GM18511 (cell line): ENCODE measurements at regions not wholly inside any gene's neighbourhood (a gene's known extent, or its start where the extent isn't known, plus 50 kb on each side); places are given as distances from the start of the nearest gene placed in this dataset.

Source experiments
- ATAC-seq: cut with Tn5 transposase; IDR thresholded peaks from one replicate; pipeline ENCODE4 v1.9.1; 2021; ENCODE audit warnings: mild to moderate bottlenecking, moderate library complexity; ENCODE audit not compliant: unreplicated experiment

- no peak for ATAC-seq
Observed at GRCh38 chr13:53800011-53800410, 771.4 kb downstream of the OLFM4 start.

GRCh38 chr13:53807251-53807834 lies 778.7 kb downstream of the OLFM4 start:
- no peak for ATAC-seq

GRCh38 chr13:53821632-53822031 lies 793.0 kb downstream of the OLFM4 start:
- no peak for ATAC-seq

- no peak for ATAC-seq
Observed at GRCh38 chr13:53822136-53822535, 793.5 kb downstream of the OLFM4 start.

- ATAC-seq = no peak
Observed at GRCh38 chr13:53839461-53839860, 810.8 kb downstream of the OLFM4 start.

GRCh38 chr13:53844473-53845146 lies 816.0 kb downstream of the OLFM4 start:
- ATAC-seq = no peak

GRCh38 chr13:53847502-53847901 lies 818.9 kb downstream of the OLFM4 start:
- ATAC-seq = no peak

GRCh38 chr13:53848366-53848961 lies 819.9 kb downstream of the OLFM4 start:
- ATAC-seq = no peak

- no peak for ATAC-seq
Observed at GRCh38 chr13:53854321-53854720, 825.7 kb downstream of the OLFM4 start.

GRCh38 chr13:53856573-53857195 lies 828.1 kb downstream of the OLFM4 start:
- ATAC-seq = no peak

GRCh38 chr13:53863520-53863919 lies 834.9 kb downstream of the OLFM4 start:
- ATAC-seq = no peak

- no peak for ATAC-seq
Observed at GRCh38 chr13:53873558-53873957, 844.9 kb downstream of the OLFM4 start.

GRCh38 chr13:53878861-53879260 lies 850.2 kb downstream of the OLFM4 start:
- no peak for ATAC-seq

- ATAC-seq = no peak
Observed at GRCh38 chr13:53885997-53886396, 857.4 kb downstream of the OLFM4 start.

- no peak for ATAC-seq
Observed at GRCh38 chr13:53890696-53891095, 862.1 kb downstream of the OLFM4 start.

GRCh38 chr13:53901593-53901992 lies 873.0 kb downstream of the OLFM4 start:
- no peak for ATAC-seq

GRCh38 chr13:53907891-53908290 lies 879.3 kb downstream of the OLFM4 start:
- no peak for ATAC-seq

- ATAC-seq = no peak
Observed at GRCh38 chr13:53920916-53921315, 892.3 kb downstream of the OLFM4 start.

GRCh38 chr13:53921473-53921872 lies 892.9 kb downstream of the OLFM4 start:
- no peak for ATAC-seq

- no peak for ATAC-seq
Observed at GRCh38 chr13:53941588-53942190, 913.1 kb downstream of the OLFM4 start.

- no peak for ATAC-seq
Observed at GRCh38 chr13:53946500-53946899, 917.9 kb downstream of the OLFM4 start.

GRCh38 chr13:53953183-53953582 lies 924.6 kb downstream of the OLFM4 start:
- no peak for ATAC-seq
